ENCODE measurements at regions not wholly inside any gene's neighbourhood (a gene's known extent, or its start where the extent isn't known, plus 50 kb on each side); places are given as distances from the start of the nearest gene placed in this dataset.

DNA sequence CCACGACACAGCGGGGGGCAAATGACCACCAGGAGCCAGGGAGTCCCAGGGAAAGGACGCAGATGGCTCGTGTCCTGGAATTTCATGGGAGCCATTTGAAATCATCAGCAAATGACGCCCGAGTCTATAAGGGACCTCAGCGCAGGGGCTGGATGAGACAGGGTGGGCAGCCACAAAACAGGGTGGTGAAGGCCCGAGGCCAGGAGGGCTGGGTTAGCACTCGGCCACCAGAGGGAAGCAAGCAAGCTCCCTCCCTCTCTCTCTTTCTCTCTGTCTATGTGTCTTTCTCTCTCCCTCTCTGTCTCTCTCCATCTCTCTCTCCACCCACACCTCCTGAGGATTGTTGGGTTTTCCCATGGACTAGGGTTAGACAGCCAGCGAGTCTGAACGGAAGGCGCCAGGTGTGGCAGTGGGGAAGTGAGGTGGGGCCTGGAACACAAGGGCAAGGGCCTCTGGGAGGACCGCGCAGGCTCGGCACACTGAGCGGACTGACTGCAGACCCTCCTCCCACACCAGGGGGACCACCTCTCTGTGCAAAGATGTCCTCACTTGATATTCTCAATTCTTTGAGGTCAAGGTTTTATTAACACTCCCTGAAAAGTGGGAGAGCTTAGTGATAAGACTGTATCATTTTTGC lies 73.8 kb upstream of the TMPRSS2 start:
- TF ChIP-seq, protein P1, sequence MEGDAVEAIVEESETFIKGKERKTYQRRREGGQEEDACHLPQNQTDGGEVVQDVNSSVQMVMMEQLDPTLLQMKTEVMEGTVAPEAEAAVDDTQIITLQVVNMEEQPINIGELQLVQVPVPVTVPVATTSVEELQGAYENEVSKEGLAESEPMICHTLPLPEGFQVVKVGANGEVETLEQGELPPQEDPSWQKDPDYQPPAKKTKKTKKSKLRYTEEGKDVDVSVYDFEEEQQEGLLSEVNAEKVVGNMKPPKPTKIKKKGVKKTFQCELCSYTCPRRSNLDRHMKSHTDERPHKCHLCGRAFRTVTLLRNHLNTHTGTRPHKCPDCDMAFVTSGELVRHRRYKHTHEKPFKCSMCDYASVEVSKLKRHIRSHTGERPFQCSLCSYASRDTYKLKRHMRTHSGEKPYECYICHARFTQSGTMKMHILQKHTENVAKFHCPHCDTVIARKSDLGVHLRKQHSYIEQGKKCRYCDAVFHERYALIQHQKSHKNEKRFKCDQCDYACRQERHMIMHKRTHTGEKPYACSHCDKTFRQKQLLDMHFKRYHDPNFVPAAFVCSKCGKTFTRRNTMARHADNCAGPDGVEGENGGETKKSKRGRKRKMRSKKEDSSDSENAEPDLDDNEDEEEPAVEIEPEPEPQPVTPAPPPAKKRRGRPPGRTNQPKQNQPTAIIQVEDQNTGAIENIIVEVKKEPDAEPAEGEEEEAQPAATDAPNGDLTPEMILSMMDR (conservative IDR thresholded peaks at IDR 0.05 in 1 of 2, IDR thresholded peaks at IDR 0.05 in 1 of 2; ENCODE audit: low read depth in 1 of 2, low read length in 2 of 2): no peak
- TF ChIP-seq EZH2 (IDR thresholded peaks at IDR 0.05; ENCODE audit: low read length, missing control alignments): no peak

Measured in fibroblast of lung (primary cell).